Endodermal cell (in vitro differentiated cells): ENCODE measurements at regions not wholly inside any gene's neighbourhood (a gene's known extent, or its start where the extent isn't known, plus 50 kb on each side); places are given as distances from the start of the nearest gene placed in this dataset.

ENCODE experiments used
- DNase-seq: peaks from one replicate; pipeline ENCODE4 v3.0.0-alpha.2; 2017
- H3K27ac ChIP-seq: 2 replicates; pipeline ENCODE4 v1.5.1; 2013; ENCODE audit warnings: mild to moderate bottlenecking, low read depth, low read length, moderate library complexity
- H3K27me3 ChIP-seq: 2 replicates; pipeline ENCODE4 v1.6.1; 2013; ENCODE audit warnings: mild to moderate bottlenecking, low read length, moderate library complexity; ENCODE audit not compliant: insufficient read depth, control insufficient read depth, poor library complexity, severe bottlenecking
- H3K36me3 ChIP-seq: 2 replicates; pipeline ENCODE4 v1.7.0; 2013; ENCODE audit warnings: mild to moderate bottlenecking, low read length, moderate library complexity; ENCODE audit not compliant: control insufficient read depth, insufficient read depth
- H3K4me1 ChIP-seq: one replicate; pipeline ENCODE4 v1.7.0; 2013; ENCODE audit warnings: low read length; ENCODE audit not compliant: control insufficient read depth, insufficient read depth
- H3K4me3 ChIP-seq: 2 replicates; pipeline ENCODE4 v1.5.1; 2013; ENCODE audit warnings: mild to moderate bottlenecking, low read length, moderate library complexity
- H3K9ac ChIP-seq: 2 replicates; pipeline ENCODE4 v1.6.1; 2013; ENCODE audit warnings: mild to moderate bottlenecking, low read length, moderate library complexity; ENCODE audit not compliant: poor library complexity, severe bottlenecking; ENCODE audit errors: extremely low read depth
- H3K9me3 ChIP-seq: 2 replicates; pipeline ENCODE4 v1.6.1; 2013; ENCODE audit warnings: mild to moderate bottlenecking, low read length, moderate library complexity; ENCODE audit not compliant: control insufficient read depth
- H3K27ac Mint-ChIP-seq: 2 replicates; pipeline ENCODE4 v1.8.0; 2020; ENCODE audit warnings: mixed read lengths
- H3K27me3 Mint-ChIP-seq: 2 replicates; pipeline ENCODE4 v1.8.0; 2021; ENCODE audit warnings: mild to moderate bottlenecking, mixed read lengths; ENCODE audit not compliant: insufficient read depth
- H3K36me3 Mint-ChIP-seq: 2 replicates; pipeline ENCODE4 v1.8.0; 2020; ENCODE audit warnings: low read depth, mixed read lengths
- H3K4me1 Mint-ChIP-seq: 2 replicates; pipeline ENCODE4 v1.8.0; 2020; ENCODE audit warnings: mixed read lengths
- H3K4me3 Mint-ChIP-seq: 2 replicates; pipeline ENCODE4 v1.8.0; 2020; ENCODE audit warnings: mild to moderate bottlenecking, moderate library complexity, mixed read lengths
- H3K9me3 Mint-ChIP-seq: 2 replicates; pipeline ENCODE4 v1.8.0; 2020; ENCODE audit warnings: mild to moderate bottlenecking, mixed read lengths
- WGBS, 2 experiments: methylation state at CpG; one replicate each; pipeline versions ENCODE4 v1.1.5 to v1.1.7; 2013; ENCODE audit warnings: missing lambda C conversion rate in 2 of 2, mixed read lengths in 1 of 2; ENCODE audit not compliant: insufficient coverage in 1 of 2, insufficient read length in 1 of 2; 5-methylcytosine and 5-hydroxymethylcytosine counted together
- TF ChIP-seq, protein P1 (sequence below): fragments of 200-600 bp; sonication (generic); conservative IDR thresholded peaks from 2 replicates; pipeline ENCODE4 v1.5.0; 2021; ENCODE audit warnings: antibody characterized with exemption, mild to moderate bottlenecking

DNA sequence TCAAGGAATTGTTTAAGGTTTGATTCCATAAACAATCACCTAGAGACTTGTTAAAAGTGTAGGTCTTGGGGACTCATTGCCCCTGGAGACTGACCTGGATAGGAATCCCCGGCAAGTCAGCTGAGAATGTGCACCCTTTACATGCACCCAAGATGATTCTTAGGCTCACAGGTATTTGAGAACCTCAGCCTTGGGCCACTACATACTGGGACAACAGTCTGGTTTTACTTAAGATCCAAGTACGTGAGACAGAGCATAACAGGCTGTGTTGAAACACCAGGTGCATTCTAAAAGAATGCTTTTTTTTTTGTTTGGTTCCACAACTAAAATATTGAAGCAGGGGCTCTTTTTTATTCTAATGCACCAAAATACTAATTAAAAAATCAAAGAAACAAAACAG lies 215.8 kb downstream of the TMX3 start:
- no peak overlapping the region for H3K4me3 ChIP-seq
- H3K27ac Mint-ChIP-seq, result no peak overlapping the region
- no peaks in the 10 kb centered on the region for H3K36me3 ChIP-seq
- H3K4me1 Mint-ChIP-seq, result peaks cover 20% of the 10 kb centered on the region
- H3K27ac ChIP-seq, result no peak overlapping the region
- no peaks in the 10 kb centered on the region for H3K27me3 Mint-ChIP-seq
- 95% methylated on average over 2 of the region's 2 CpGs; no CpG with 5 or more reads in 1 of the 2 experiments for WGBS, 2 experiments
- H3K27me3 ChIP-seq, result no peaks in the 10 kb centered on the region
- H3K4me1 ChIP-seq, result peaks cover 6% of the 10 kb centered on the region
- no peak overlapping the region for H3K9ac ChIP-seq
- no peaks in the 10 kb centered on the region for H3K9me3 Mint-ChIP-seq
- no peaks in the 10 kb centered on the region for H3K36me3 Mint-ChIP-seq
- TF ChIP-seq, protein P1, sequence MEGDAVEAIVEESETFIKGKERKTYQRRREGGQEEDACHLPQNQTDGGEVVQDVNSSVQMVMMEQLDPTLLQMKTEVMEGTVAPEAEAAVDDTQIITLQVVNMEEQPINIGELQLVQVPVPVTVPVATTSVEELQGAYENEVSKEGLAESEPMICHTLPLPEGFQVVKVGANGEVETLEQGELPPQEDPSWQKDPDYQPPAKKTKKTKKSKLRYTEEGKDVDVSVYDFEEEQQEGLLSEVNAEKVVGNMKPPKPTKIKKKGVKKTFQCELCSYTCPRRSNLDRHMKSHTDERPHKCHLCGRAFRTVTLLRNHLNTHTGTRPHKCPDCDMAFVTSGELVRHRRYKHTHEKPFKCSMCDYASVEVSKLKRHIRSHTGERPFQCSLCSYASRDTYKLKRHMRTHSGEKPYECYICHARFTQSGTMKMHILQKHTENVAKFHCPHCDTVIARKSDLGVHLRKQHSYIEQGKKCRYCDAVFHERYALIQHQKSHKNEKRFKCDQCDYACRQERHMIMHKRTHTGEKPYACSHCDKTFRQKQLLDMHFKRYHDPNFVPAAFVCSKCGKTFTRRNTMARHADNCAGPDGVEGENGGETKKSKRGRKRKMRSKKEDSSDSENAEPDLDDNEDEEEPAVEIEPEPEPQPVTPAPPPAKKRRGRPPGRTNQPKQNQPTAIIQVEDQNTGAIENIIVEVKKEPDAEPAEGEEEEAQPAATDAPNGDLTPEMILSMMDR, result no peak
- no peak for DNase-seq
- H3K9me3 ChIP-seq, result no peaks in the 10 kb centered on the region
- H3K4me3 Mint-ChIP-seq, result no peak overlapping the region

DNA sequence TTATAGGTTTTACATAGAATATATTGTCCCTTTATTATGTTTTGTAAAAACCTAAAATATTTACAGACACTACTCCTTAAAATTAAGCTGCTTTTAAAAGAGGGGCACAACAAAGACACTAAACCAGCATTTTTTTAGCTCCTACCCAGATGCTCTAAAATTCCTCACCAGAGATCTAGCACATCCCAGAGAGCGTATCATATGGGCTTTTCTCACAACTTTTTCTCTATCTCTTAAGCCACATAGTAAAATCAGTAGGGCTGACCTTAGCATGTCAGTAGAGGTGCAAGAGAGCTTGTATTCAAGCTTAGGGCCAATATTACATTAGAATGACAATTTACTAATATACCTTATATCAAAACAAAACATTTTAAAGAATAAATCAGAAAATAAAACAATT lies 216.3 kb downstream of the TMX3 start:
- TF ChIP-seq, protein P1, result no peak
- Histone ChIP-seq H3K9ac (no peak overlapping the region), H3K36me3 (no peaks in the 10 kb centered on the region), H3K4me1 (peaks cover 6% of the 10 kb centered on the region), H3K27ac (no peak overlapping the region), H3K27me3 (no peaks in the 10 kb centered on the region), H3K9me3 (no peaks in the 10 kb centered on the region), H3K4me3 (no peak overlapping the region)
- Mint-ChIP-seq H3K4me3 (no peak overlapping the region), H3K4me1 (peaks cover 20% of the 10 kb centered on the region), H3K27ac (no peak overlapping the region), H3K36me3 (no peaks in the 10 kb centered on the region), H3K27me3 (no peaks in the 10 kb centered on the region), H3K9me3 (no peaks in the 10 kb centered on the region)
- 100% methylated on average over 1 of the region's 1 CpG for WGBS, 2 experiments
- DNase-seq, result no peak

DNA sequence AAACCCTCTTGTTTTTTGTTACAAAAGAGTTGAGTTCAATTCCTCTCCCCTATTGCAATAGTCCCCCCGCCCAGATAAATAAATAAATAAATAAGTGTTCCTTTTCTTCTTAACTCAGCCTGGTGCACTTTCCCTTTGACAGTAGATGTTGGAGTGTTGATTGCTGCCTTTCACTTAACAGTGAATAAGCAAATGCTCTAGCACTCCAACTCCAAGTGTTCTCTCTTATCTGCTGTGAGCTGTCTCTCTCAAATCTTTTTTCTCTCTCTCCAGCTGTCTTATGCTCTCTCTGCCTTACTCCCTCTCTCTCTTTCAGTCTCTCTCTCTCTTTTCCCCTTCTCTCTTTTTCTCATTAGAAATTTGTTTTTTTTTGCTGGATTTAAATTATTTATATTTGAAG lies 216.7 kb downstream of the TMX3 start:
- H3K9ac ChIP-seq, result no peak overlapping the region
- Mint-ChIP-seq H3K4me3 (no peak overlapping the region), H3K36me3 (no peaks in the 10 kb centered on the region), H3K4me1 (peaks cover 20% of the 10 kb centered on the region), H3K27ac (no peak overlapping the region), H3K9me3 (no peaks in the 10 kb centered on the region), H3K27me3 (no peaks in the 10 kb centered on the region)
- DNase-seq, result no peak
- peaks cover 6% of the 10 kb centered on the region for H3K4me1 ChIP-seq
- H3K4me3 ChIP-seq, result no peak overlapping the region
- H3K27ac ChIP-seq, result no peak overlapping the region
- H3K9me3 ChIP-seq, result no peaks in the 10 kb centered on the region
- no peaks in the 10 kb centered on the region for H3K27me3 ChIP-seq
- TF ChIP-seq, protein P1, result no peak
- no CpG with 5 or more reads among the region's 1 CpG for WGBS, 2 experiments
- H3K36me3 ChIP-seq, result no peaks in the 10 kb centered on the region
